Sigmoid colon (tissue), 6 donors: ENCODE measurements at regions not wholly inside any gene's neighbourhood (a gene's known extent, or its start where the extent isn't known, plus 50 kb on each side); places are given as distances from the start of the nearest gene placed in this dataset.
A peak's percentile ranks its signal among the peaks of the same experiment; 100 is the strongest.

Source experiments
- DNase-seq: peaks from one replicate; pipeline ENCODE4 v3.0.0-alpha.2; 2019
- H3K27ac ChIP-seq, 4 donors: fragments of 200-600 bp; sonication (generic); one replicate each; pipeline ENCODE4 v1.5.1; 2016 to 2019; ENCODE audit warnings: mild to moderate bottlenecking in 1 of 4
- H3K27me3 ChIP-seq, 3 donors: fragments of 200-600 bp; sonication (generic); one replicate each; pipeline ENCODE4 v1.5.1; 2019; ENCODE audit warnings: mild to moderate bottlenecking in 1 of 3
- H3K36me3 ChIP-seq, 4 donors: fragments of 200-600 bp; sonication (generic); one replicate each; pipeline ENCODE4 v1.5.1; 2016 to 2019
- H3K4me1 ChIP-seq, 4 donors: fragments of 200-600 bp; sonication (generic); one replicate each; pipeline ENCODE4 v1.5.1; 2017 to 2019
- H3K4me3 ChIP-seq, 4 donors: fragments of 200-600 bp; sonication (generic); one replicate each; pipeline ENCODE4 v1.5.1; 2017 to 2019; ENCODE audit warnings: mild to moderate bottlenecking in 2 of 4, moderate library complexity in 1 of 4
- H3K9me3 ChIP-seq, 4 donors: fragments of 200-600 bp in 3 of 4; sonication (generic) in 3 of 4; one replicate each; pipeline versions ENCODE4 v1.5.1 to v1.6.1; 2013 to 2019
- EP300 ChIP-seq, 4 donors: sonication (generic); formaldehyde crosslinking; IDR thresholded peaks; one replicate each; pipeline ENCODE4 v1.6.1; 2017; ENCODE audit warnings: antibody characterized with exemption in 4 of 4
- POLR2A ChIP-seq, 2 donors: fragments of 450-650 bp; IDR thresholded peaks; one replicate each; pipeline ENCODE4 v1.6.1; 2016; ENCODE audit warnings: antibody characterized with exemption in 2 of 2, mild to moderate bottlenecking in 2 of 2, moderate library complexity in 2 of 2
- POLR2AphosphoS5 ChIP-seq, 4 donors: sonication (generic); formaldehyde crosslinking; IDR thresholded peaks; one replicate each; pipeline ENCODE4 v1.6.1; 2017; ENCODE audit warnings: antibody characterized with exemption in 4 of 4
- WGBS, 2 donors: extraction: QIAGEN DNeasy Blood & Tissue Kit; methylation state at CpG; one replicate each; pipeline ENCODE4 v1.1.7; 2013; 5-methylcytosine and 5-hydroxymethylcytosine counted together
- intact Hi-C: fragments of 100-400 bp; cut with DNase I; formaldehyde crosslinking; loops from one replicate; pipeline ENCODE4 v1.15.1; 2023
- TF ChIP-seq, protein P1 (sequence below), 4 experiments: fragments of 450-650 bp in 3 of 4; fragments of 200-600 bp in 1 of 4; IDR thresholded peaks; one replicate each; pipeline ENCODE4 v1.5.1; 2016 to 2019; ENCODE audit warnings: antibody characterized with exemption in 4 of 4, mild to moderate bottlenecking in 3 of 4, moderate library complexity in 2 of 4
- donor health status: healthy with polysubstance abuse.
- donor health status: healthy.

DNA sequence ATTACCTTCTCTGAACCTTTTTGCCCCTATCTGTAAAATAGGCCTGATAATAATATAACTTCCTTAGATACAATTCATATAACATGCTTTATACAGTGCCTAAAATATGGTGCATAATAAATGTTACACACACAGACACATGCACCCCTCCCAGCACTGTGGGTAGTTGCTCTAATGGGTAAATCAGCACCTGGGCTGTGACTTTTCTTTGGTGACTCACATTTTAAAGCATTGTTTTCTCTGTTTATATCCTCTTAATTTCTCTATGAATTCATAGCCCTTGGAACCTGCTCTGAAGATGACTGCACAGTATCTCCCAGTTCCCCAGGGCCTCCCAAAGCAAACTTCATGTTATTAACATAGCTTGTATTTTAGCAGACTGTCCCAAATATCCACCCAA is 248.2 kb upstream of the TNP1 start:
- TF ChIP-seq POLR2A (IDR thresholded peaks at IDR 0.05) (no peak), POLR2AphosphoS5 (IDR thresholded peaks at IDR 0.05) (no peak), EP300 (IDR thresholded peaks at IDR 0.05) (no peak)
- TF ChIP-seq, protein P1, sequence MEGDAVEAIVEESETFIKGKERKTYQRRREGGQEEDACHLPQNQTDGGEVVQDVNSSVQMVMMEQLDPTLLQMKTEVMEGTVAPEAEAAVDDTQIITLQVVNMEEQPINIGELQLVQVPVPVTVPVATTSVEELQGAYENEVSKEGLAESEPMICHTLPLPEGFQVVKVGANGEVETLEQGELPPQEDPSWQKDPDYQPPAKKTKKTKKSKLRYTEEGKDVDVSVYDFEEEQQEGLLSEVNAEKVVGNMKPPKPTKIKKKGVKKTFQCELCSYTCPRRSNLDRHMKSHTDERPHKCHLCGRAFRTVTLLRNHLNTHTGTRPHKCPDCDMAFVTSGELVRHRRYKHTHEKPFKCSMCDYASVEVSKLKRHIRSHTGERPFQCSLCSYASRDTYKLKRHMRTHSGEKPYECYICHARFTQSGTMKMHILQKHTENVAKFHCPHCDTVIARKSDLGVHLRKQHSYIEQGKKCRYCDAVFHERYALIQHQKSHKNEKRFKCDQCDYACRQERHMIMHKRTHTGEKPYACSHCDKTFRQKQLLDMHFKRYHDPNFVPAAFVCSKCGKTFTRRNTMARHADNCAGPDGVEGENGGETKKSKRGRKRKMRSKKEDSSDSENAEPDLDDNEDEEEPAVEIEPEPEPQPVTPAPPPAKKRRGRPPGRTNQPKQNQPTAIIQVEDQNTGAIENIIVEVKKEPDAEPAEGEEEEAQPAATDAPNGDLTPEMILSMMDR (IDR thresholded peaks at IDR 0.05) = no peak
- no peak for DNase-seq
- H3K27ac ChIP-seq = no peak overlapping the region
- H3K36me3 ChIP-seq = no peaks in the 10 kb centered on the region
- H3K9me3 ChIP-seq = no peaks in the 10 kb centered on the region
- no peak overlapping the region for H3K4me3 ChIP-seq
- no peaks in the 10 kb centered on the region for H3K27me3 ChIP-seq
- H3K4me1 ChIP-seq = peaks cover 0 to 16% (median 7%) of the 10 kb centered on the region in 4 donors
- intact Hi-C loops = no loop called here

GRCh38 chr2:217107480-217107879 is 247.6 kb upstream of the TNP1 start:
- no peak for DNase-seq
- 75 to 81% methylated on average over 1 of the region's 1 CpG for WGBS, 2 donors
- Histone ChIP-seq H3K9me3 (no peaks in the 10 kb centered on the region), H3K27me3 (no peaks in the 10 kb centered on the region), H3K4me3 (no peak overlapping the region), H3K27ac (no peak overlapping the region), H3K4me1 (peaks cover 0 to 16% (median 7%) of the 10 kb centered on the region in 4 donors), H3K36me3 (no peaks in the 10 kb centered on the region)
- TF ChIP-seq POLR2AphosphoS5 (IDR thresholded peaks at IDR 0.05) = no peak
- TF ChIP-seq EP300 (IDR thresholded peaks at IDR 0.05) = no peak
- no peak for TF ChIP-seq POLR2A (IDR thresholded peaks at IDR 0.05)
- TF ChIP-seq, protein P1 (IDR thresholded peaks at IDR 0.05) = no peak
- intact Hi-C loops = no loop called here

DNA sequence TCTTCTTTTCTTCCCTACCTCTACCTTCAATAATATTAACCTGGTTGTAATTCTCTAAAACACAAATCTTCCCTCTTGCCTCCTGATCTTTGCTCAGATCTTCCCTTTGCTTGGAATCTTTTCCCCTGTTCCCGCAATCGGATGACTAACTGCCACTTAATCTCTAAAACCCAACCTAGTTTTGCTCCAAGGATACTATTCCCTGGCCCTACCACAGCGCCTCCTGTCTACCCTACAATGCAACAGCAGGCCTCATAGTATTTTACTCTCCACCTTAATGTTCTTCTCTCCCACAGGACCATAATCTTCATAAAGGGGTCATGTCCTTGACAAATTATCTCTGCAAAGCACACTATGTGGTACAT is 246.8 kb upstream of the TNP1 start:
- Histone ChIP-seq H3K4me1 (peaks cover 0 to 16% (median 7%) of the 10 kb centered on the region in 4 donors), H3K4me3 (no peak overlapping the region), H3K27me3 (no peaks in the 10 kb centered on the region), H3K36me3 (no peaks in the 10 kb centered on the region), H3K27ac (peak overlapping the region in 1 of 4 donors; percentile 68), H3K9me3 (no peaks in the 10 kb centered on the region)
- TF ChIP-seq, protein P1 (IDR thresholded peaks at IDR 0.05) = no peak
- TF ChIP-seq EP300 (IDR thresholded peaks at IDR 0.05) = no peak
- no peak for TF ChIP-seq POLR2AphosphoS5 (IDR thresholded peaks at IDR 0.05)
- TF ChIP-seq POLR2A (IDR thresholded peaks at IDR 0.05) = no peak
- DNase-seq = no peak
- intact Hi-C loops = no loop called here
- WGBS, 2 donors = 80 to 86% methylated on average over 3 of the region's 3 CpGs

DNA sequence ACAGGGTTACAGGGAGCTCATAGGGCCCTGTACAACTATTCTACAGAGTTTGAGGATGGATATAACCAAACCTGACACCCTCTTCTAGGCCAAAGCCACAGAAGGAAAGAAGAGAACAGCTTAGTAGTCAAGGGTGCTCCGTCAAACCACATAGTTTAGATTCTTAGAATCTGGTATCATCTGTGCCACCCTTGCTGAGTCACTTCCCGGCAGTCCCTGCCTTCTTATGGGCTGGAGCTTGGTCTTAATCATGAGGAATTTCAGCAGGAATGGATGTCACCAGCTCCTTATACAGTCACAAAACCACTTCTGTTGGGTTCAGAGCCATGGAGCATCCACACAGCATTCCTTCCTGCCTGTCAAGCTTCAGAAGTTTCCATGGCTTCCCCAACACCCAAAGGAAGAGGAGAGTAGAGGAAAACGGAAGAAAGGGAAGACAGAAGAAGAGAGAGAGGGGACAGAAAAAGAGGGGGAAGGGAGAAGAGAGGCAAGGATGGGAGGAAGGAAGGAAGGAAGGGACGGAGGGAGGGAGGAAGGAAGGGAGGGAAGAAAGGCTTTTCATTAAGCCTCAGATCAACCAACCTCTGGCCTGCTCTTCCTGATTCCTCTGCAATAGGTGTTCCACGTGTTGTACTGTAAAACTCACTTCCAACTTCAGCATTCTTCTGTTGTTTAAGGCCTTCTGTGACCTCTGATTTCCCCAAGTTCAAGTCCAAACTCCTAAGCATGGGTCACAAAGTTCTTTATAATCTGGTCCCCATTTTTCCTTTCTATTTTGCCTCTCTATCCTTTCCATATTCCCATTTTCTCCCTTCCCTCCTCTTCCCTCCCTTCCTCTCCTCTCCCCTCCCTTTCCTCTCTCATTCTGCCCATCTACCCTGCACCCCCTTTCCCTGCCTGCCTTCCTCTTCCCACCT is 246.1 kb upstream of the TNP1 start:
- Histone ChIP-seq H3K4me3 (no peak overlapping the region), H3K36me3 (no peaks in the 10 kb centered on the region), H3K27me3 (no peaks in the 10 kb centered on the region), H3K4me1 (peaks cover 0 to 16% (median 7%) of the 10 kb centered on the region in 4 donors), H3K9me3 (no peaks in the 10 kb centered on the region), H3K27ac (peak overlapping the region in 3 of 4 donors; percentile 39 to 68 (median 42))
- no peak for DNase-seq
- TF ChIP-seq, protein P1 (IDR thresholded peaks at IDR 0.05) = no peak
- TF ChIP-seq POLR2AphosphoS5 (IDR thresholded peaks at IDR 0.05) = no peak
- TF ChIP-seq EP300 (IDR thresholded peaks at IDR 0.05) = no peak
- TF ChIP-seq POLR2A (IDR thresholded peaks at IDR 0.05) = no peak
- WGBS, 2 donors = 76 to 81% methylated on average over 5 of the region's 5 CpGs
- intact Hi-C loops = no loop called here
